GM13976 (cell line): ENCODE measurements at regions not wholly inside any gene's neighbourhood (a gene's known extent, or its start where the extent isn't known, plus 50 kb on each side); places are given as distances from the start of the nearest gene placed in this dataset.

ENCODE experiments used
- DNase-seq: peaks from one replicate; pipeline ENCODE4 v3.0.0; 2012; ENCODE audit warnings: low spot score
- in situ Hi-C: fragments of 300-500 bp; cut with MboI; formaldehyde crosslinking; loops from one replicate; pipeline ENCODE4 v1.12.0; 2022; ENCODE audit warnings: low sequenced_read_pairs, mixed read lengths, inconsistent platforms; ENCODE audit not compliant: unreplicated experiment
- TF ChIP-seq, protein P1 (sequence below): IDR thresholded peaks from 2 replicates; pipeline ENCODE4 v1.5.1; 2012; ENCODE audit warnings: borderline replicate concordance, mild to moderate bottlenecking; ENCODE audit not compliant: insufficient read depth; ENCODE audit errors: extremely low read depth, missing control alignments, control extremely low read depth

- no peak for DNase-seq
- in situ Hi-C loops = no loop called here
- TF ChIP-seq, protein P1, sequence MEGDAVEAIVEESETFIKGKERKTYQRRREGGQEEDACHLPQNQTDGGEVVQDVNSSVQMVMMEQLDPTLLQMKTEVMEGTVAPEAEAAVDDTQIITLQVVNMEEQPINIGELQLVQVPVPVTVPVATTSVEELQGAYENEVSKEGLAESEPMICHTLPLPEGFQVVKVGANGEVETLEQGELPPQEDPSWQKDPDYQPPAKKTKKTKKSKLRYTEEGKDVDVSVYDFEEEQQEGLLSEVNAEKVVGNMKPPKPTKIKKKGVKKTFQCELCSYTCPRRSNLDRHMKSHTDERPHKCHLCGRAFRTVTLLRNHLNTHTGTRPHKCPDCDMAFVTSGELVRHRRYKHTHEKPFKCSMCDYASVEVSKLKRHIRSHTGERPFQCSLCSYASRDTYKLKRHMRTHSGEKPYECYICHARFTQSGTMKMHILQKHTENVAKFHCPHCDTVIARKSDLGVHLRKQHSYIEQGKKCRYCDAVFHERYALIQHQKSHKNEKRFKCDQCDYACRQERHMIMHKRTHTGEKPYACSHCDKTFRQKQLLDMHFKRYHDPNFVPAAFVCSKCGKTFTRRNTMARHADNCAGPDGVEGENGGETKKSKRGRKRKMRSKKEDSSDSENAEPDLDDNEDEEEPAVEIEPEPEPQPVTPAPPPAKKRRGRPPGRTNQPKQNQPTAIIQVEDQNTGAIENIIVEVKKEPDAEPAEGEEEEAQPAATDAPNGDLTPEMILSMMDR = no peak
Measured at GRCh38 chr12:23354800-23355199, 594.7 kb downstream of the SOX5 start.

DNA sequence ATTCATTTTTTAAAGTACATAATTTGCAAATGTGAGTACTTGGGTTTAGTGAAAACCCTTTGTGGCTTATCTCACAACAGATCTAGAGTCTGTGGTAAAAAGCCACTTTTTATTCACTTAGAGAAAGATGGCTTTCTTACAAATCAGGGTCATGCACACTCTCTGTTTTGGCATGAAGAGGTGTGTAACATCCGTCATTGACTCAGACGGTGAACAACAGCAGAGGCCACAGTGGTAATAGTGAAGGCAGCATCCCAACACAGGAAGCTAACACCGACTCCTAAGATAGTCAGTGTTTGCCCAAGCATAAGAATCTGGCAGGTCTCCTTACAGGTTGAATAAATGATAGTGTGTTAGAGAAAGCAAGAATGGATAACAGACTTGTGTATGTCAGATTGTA is 593.0 kb downstream of the SOX5 start:
- in situ Hi-C loops = no loop called here
- TF ChIP-seq, protein P1 = no peak
- no peak for DNase-seq

DNA sequence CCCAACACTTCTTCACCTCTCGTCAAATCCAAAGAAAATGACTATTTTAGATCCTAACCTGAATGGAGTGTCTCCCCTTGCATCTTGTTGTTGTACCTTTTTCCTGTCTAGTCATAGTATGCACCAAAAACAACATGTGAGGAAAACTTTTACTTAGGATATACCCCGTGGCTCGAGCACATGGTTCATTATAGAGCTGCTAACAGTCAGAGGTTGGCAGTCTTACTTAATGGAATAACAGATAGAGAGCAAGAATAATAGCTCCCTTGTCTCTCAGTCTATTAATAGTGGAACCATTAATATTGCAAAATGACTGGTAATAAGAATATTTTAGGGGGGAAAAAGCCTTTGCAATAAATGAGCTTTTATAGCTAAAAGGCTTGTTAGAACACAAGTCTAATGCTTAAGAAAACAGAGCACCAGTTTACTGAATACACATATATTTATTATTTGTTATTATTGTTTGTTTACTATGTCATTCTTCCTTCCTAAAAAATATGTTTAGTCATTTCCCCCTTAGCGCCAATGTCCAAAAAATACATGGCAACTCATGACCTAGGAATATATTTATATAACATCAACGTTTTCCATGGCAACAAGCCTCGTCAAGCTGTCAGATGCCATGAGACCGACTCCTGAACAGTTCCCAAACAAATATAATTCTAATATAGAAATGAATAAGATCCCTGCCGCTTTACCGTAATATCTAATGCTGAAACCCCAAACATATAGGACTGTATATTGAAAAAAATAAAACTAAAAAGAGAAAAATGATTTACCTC is 592.4 kb downstream of the SOX5 start:
- no peak for DNase-seq
- TF ChIP-seq, protein P1 = no peak
- in situ Hi-C loops = no loop called here

DNA sequence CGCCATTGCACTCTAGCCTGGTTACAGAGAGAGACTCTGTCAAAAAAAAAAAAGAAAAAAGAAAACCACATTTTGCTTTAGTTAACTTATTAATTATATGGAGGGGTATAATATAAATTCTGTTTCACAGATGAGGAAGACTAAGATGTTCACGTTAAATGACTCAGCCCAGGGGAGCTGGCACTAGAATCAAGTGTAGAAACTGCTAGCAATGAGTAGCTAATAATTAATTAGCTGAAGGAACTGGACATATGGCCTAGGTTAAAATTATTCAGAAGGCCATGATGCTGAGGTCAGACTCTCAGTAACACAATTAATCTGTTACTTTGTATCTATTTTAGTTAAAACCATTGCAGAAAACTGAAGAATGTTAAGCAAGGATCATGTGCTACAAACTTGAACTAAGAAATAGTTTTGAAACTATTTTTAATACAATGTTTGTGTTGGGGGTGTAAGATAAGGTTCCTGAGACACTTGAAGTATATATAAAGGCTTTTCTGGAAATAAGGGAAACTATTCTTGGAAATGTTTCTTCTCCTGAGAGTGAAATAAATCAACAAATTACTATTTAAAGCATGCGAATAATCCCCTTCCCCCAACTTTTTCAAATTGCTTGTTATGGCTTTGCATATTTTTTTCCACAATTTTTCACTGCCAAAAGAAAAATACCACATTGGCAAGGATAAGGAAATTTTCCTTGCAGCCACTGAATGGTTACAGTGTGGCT is 589.3 kb downstream of the SOX5 start:
- TF ChIP-seq, protein P1 = no peak
- in situ Hi-C loops = no loop called here
- no peak for DNase-seq

GRCh38 chr12:23361971-23362370 is 587.5 kb downstream of the SOX5 start:
- TF ChIP-seq, protein P1 = no peak
- DNase-seq = no peak
- in situ Hi-C loops = no loop called here

GRCh38 chr12:23368590-23368989 is 580.9 kb downstream of the SOX5 start:
- TF ChIP-seq, protein P1 = no peak
- in situ Hi-C loops = no loop called here
- no peak for DNase-seq

DNA sequence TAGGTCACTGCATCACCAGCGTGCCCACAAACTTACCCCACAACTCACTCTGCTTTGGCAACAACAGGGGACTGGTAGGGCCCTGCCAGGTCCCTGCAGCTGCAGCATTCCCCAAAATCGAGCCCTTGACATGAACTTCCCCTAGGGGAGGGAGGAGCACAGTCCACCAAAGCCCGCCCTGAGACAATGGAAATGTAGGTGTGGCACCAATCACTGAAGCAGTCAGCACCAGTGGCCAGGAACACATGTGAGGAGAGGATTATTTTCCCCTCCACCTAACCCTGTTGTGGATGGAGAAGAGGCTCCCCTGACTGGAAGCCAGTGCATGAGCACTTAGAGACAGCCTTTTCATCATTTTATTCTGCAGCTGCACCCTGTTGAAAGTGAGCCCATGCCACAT is 573.8 kb downstream of the SOX5 start:
- TF ChIP-seq, protein P1 = no peak
- DNase-seq = no peak
- in situ Hi-C loops = no loop called here
